G401 (cell line): ENCODE measurements at regions not wholly inside any gene's neighbourhood (a gene's known extent, or its start where the extent isn't known, plus 50 kb on each side); places are given as distances from the start of the nearest gene placed in this dataset.
A peak's percentile ranks its signal among the peaks of the same experiment; 100 is the strongest.

ENCODE experiments used
- DNase-seq: peaks from one replicate; pipeline ENCODE4 v3.0.0-alpha.2; 2015; ENCODE audit warnings: low spot score
- in situ Hi-C: cut with HindIII; loops from 2 replicates; pipeline ENCODE4 v1.10.0; 2016; ENCODE audit warnings: low sequenced_read_pairs, mixed read lengths

DNA sequence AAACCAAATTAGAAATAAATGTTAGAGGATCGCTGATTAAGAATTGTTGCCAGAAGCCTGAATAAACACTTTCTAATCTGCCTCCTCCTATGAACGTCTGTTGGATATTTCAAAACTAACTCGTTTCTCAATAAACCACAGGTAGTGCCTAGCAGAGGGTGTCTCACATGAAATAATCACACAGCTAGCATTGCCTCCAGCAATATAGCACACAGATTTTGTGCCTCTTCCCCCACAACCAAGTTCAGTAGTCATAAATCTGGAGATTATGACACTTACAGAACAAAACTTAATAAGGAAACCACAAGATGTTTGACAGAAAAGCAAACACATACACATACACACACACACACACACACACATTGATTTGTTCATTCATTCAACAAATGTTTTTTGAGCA lies 173.2 kb upstream of the CDH10 start:
- DNase-seq: no peak
- in situ Hi-C loops: no loop called here

DNA sequence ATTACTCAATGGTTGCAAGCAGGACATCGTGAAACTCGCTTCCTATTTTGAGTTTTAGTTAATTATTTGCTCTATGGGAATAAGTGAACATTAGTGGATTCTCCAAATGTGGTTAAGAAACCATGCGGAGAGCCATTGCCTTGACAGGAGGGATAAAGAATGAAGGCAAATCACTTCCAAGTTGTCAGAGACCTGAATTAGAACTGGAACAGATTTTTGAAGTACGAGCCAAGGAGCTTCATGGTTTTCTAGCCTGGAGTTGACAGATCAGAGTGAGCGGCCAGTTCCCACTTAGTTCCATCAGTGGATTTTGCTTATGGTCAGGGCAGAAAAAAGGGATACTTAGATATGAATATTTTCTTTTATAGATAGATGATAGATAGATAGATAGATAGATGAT lies 171.4 kb upstream of the CDH10 start:
- in situ Hi-C loops: no loop called here
- peak; percentile 87 for DNase-seq

DNA sequence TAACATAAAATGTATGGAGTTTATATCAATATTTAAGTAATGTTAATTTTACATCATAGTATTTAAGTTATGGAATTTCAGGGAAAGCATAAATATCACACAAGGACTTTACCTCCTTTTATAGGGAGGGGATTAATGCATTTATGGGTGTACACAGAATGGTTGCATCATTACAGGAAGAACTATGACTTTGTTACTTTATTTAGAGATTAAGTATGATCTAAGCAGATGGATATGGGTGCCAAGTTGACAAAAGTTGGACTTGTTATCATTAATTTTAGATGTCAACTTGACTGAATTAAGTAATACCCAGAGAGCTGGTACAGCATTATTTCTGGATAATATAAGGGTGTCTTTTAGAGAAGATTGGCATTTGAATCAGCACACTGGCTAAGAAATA lies 160.5 kb upstream of the CDH10 start:
- DNase-seq: no peak
- in situ Hi-C loops: no loop called here

DNA sequence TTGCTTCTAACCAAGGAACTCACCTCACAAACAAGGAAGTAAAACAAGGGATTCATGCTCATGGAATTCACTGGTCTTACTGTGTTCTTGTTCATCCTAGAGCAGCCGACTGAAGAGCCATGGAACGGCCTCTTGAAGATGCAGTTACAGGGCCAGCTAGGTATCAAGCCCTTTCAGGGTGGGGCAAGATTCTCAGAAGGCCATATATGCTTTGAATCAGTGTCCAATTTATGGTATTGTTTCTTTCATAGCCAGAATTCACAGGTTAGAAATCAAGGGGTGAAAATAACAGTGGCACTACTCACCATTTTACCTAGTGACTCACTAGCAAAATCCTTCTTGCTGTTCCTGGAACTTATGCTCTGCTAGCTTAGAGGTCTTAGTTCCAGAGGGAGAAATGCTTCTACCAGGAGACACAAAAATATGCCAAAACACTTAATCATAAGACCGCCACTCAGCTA lies 159.5 kb upstream of the CDH10 start:
- in situ Hi-C loops: no loop called here
- no peak for DNase-seq

DNA sequence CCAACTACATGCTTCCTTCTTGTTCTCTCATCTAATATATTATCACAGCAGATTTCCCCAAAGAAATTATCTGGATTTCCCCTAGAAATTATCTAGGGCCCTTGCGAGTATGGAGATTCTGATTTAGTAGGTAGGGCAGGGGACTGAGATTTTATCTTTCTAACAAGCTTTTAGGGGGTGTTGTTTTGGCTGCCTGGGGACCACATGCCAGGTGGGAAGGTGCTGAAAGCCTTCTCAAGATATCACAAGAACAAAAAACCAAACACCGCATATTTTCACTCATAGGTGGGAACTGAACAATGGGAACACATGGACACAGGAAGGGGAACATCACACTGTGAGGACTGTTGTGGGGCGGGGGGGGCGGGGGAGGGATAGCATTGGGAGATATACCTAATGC lies 146.5 kb upstream of the CDH10 start:
- DNase-seq: no peak
- in situ Hi-C loops: no loop called here

DNA sequence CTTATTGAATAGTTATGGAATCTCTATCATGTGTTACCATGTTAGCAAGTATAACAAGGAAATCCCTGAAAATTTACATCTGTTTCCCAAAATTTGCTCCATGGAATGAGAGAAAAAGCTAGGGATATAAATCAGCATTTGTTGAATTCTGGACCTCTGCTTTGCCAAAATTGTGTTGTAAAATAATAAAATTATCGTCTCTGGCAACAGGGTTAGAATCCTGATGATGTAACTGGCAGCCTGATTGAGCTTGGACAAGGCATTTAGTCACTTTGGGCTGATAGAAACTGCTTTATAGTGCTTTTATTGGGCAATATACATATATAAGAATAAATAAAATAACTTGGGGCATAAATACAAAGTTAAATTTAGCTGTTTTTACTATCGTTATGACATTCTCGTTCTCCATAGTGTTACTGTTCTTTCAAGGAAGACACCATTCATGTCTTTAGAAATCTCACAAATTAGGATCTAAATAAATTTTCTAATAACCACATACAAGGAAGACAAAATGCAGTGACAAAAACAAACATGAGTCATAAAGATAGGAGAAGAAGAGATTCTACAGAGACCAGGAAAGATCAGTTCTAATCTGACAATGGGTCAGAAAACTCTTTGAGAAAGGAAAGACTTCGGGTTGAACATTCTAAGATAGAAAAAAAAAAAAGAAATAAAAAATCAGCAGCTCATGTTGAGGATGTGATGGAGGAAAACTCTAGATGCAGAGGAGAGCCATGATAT lies 145.0 kb upstream of the CDH10 start:
- no peak for DNase-seq
- in situ Hi-C loops: no loop called here

DNA sequence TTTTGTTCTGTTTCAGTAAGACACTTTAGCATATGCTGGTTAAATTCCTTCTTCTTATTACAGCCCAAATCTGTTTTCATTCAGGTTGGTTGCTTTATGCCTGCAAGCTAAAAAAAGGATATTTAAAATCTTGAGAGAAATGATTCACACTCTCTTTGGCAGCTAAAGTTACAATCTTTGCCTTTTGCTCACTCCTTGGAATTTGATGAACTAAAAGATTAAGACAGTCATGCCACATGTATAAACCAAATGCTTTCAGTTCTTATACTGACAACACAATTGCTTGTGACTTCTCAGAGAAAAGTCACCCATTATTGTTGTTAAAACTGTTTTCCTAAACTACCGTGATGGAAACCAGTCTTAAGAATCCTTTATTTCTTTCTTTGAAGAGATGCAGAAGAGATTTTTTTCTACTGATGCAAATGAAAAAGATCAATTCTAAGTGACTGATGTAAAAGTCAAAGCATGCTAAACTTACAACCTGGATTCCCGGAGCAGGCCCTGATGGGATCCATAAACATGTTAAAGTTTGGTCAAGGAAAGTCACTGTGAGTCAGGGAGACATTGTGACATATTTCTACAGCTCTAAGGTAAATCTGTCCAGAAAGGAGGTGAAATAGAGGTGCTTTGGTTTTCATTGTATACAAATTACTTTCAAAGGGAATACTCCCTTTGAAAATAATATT lies 144.2 kb upstream of the CDH10 start:
- in situ Hi-C loops: no loop called here
- no peak for DNase-seq

DNA sequence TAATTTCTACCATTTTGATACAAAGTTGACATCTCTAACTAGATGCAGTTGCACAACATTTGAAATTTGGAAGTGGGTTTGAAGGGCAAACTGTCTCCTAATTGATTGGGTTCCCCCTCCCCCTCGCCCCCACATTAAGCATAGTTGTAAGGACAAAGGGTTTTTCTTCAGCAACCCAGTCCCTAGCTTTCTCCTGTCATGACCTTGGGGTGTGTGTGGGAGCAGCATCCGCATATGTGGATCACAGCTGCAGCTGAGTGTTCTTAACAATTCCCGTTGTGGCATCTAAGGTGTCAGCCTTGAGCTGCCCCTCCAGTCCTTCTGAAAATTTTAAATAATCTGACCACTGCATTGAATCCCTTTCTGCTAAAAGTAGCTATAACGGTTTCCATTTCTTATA lies 141.3 kb upstream of the CDH10 start:
- no peak for DNase-seq
- in situ Hi-C loops: no loop called here

DNA sequence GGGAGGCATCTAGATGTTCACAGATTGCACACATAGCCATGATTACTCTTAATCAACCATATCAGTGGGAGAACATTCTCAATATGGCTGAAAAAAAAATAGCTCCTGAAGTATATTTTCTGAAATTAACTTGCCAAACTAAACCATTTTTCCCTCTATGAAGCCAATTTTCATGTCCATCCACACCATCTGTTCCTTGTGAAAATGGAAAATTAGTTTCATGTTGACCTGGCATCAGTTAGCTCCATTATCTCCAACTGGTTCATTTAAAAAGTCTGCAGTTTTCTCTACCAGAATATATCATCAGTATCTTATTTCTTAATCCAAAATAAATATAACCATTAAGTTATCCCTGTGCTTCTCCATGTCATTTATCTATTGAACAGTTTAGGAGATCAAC lies 138.8 kb upstream of the CDH10 start:
- in situ Hi-C loops: no loop called here
- DNase-seq: peak; percentile 78

DNA sequence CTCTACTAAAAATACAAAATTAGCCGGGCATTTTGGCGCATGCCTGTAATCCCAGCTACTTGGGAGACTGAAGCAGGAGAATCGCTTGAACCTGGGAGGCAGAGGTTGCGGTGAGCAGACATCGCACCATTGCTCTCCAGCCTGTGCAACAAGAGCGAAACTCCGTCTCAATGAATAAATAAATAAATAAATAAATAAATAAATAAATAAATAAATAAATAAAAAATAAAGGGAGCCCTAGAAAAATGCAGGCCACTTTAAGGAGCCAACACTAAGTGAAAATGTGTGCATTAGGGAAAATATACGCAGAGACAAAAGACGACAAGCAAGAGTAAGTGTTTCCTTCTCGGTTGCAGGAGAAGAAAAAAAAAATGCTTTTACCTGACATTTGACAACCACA lies 132.6 kb upstream of the CDH10 start:
- no peak for DNase-seq
- in situ Hi-C loops: no loop called here

DNA sequence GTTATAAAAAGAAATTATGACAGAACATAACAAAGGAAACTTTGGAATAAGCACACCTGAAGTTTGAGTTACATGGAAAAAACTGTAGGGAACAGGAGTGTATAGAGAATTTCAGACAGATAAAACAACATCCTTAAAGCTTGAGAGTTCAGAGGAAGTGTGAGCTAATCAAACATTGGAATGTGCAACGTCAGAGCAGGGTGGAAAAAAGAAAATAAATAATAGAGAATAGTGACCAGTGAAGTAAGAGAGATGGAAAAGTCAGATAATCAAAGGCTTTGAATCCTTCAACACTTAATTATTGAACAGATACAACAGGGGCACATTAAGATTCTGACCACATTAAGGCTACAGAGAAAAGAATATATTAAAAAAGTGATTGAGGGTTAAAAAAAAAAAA lies 128.5 kb upstream of the CDH10 start:
- in situ Hi-C loops: no loop called here
- no peak for DNase-seq

DNA sequence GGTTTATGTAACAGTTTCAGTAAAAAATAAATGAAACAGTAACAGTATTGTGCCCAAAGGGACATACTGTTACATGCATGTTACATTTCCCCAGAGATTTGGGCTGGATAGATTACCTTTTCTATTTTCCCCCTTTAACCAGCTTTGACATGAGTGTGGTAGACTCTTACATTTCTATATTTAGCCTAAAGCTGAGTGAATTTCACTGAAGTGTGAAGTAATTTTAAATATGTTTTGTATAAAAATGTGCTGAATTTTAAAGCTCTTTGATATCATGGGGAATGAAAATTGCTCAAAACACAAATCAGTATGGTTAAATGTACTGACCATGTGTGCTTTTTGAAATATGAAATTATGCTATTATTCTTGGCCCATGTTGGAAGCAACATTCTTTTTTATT lies 122.3 kb upstream of the CDH10 start:
- DNase-seq: no peak
- in situ Hi-C loops: no loop called here

DNA sequence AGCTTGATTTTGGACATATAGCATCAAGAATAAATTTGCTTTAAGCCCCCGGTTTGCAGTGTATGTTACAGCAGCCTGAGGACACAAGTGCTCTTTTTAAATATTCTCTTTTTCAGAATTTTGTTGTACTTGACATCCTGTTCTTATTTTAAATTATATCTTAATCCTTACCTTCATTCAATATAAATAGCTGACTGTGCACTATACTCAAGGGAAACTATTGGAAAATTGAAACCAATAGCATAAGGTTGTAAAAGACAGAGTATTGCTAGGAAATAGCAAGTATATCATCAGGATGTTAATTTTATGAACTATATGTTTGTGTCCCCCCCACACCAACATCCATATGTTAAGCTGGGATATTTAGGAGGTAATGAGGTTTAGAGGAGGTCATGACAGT lies 120.4 kb upstream of the CDH10 start:
- in situ Hi-C loops: no loop called here

DNA sequence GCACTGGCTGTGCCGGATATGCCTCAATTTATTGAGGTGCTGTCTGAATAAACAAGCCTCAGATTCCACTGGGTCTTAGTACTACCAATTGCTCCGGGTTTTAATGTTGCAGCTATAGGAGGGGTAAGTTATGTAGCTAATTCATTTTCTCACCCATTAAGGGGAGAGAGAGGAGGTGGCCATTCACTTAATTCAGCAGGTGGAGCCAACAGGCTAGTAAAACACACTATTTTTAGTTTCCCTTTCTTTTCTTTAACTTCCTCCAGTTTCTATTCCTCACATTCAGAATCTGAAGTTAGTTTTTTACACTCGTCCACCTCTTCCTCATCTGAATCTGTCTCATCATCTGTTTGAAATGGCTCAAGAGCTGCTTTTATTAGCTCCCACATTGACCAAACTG lies 105.6 kb upstream of the CDH10 start:
- in situ Hi-C loops: no loop called here

More for the DNA sequence above, 120.4 kb upstream of the CDH10 start:
- DNase-seq: no peak

DNA sequence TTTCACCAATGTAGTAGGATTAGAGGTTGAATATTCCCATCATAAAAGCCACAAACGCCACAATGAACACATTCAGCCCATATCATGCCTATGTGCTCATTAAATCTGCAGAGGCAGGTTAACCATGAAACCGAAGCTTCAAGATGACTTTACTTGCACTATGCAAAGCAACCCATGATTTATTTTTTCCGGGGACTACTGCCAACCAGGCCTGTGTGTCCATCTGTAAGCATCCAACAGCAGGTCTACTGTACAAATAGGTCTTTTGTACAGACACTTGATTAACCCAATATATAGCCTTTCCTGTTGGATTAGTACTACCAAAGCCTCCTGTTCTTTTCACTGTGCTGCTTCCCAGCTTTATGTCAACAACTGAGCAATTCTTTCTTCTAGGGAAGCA lies 104.9 kb upstream of the CDH10 start:
- DNase-seq: no peak
- in situ Hi-C loops: no loop called here

More for the DNA sequence above, 105.6 kb upstream of the CDH10 start:
- no peak for DNase-seq

DNA sequence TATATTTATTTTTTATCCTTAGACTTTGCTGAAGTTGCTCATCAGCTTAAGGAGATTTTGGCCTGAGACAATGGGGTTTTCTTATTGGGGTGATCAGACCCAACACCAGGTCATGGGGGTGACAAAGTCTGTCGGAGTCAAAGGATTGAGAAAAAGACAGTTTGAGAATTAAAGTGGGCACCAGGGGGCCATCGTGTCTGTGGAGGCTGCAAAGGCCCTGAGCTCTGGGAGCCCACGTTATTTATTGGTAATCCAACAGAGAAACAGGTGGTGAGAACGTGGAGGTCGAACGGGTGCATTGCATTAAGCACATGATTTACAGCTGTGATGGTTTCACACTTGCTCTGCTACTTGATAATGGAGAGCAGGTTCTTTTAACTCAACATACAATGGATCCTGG lies 102.5 kb upstream of the CDH10 start:
- in situ Hi-C loops: no loop called here
- DNase-seq: no peak

DNA sequence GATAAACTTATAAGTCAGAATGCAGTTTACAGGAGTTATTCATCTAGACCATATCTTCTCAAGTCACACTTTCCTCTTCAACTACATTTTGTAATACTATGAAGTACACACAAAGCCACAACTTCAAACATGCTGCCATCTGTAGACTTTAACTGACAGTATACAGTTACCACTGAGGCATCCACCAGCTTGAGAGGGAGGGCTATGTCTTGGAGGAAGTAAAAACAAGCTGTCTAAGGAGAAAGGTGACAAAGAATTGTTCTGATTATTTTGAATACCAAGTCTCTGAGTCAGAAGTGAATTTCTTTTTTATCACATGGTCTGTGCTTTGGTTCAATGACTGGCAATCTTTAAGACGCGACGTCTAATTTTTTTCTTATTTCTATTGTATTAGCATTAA lies 97.6 kb upstream of the CDH10 start:
- in situ Hi-C loops: no loop called here

DNA sequence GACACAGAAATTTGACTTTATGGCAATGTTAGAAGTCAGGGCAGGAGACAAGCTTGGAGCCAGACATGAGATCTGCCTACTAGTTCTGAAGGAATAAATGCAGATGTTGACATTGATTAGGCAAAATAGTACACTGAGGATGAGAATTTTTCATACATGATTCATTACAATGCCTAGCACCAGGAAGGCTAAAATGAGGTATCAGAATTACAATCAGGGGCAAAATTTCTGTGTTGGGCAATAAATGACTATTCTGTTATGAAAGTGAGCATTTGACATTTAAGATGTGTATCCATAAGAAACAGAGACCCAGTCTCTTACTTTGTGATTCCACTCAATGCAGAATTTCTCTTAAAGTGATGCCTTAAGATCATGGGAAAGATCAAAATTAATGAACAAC lies 92.4 kb upstream of the CDH10 start:
- DNase-seq: no peak
- in situ Hi-C loops: no loop called here

More for the DNA sequence above, 97.6 kb upstream of the CDH10 start:
- no peak for DNase-seq

DNA sequence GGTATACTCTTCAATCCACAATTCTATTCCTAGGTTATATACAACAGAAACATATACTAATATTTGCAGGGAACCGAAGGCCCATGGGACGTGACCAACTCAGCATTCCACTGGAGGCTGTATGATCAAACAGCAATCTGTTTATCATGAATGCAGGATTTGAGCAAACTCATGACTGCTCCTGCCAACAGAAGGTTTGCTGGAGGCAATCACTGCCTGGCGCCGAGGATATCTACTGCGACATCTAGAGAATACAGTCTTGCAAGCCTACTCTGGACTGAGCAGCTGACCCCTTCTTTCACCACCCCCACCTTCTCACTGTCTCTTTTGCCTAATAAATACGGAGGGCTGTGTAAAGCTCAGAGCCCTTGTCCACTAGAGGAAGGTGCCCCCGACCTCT lies 90.5 kb upstream of the CDH10 start:
- DNase-seq: no peak
- in situ Hi-C loops: no loop called here

DNA sequence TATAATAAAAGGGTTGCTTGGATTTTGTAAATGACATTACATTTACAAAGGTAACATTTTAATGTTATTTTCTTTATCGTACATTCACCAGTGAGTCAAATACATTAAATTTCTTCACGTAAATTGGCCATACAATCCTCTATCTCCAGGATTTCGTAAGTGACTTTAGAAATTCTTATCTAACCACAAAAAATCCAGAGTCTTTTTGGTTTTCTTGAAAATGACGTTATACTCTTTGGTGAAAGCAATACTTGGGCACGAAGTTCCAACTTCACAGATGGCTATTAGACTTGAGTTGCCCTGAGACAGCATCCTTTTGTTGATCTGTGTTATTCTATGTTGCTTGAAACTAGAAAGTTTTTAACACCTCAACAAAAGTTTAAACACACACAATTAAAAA lies 87.4 kb upstream of the CDH10 start:
- in situ Hi-C loops: no loop called here
- DNase-seq: no peak

DNA sequence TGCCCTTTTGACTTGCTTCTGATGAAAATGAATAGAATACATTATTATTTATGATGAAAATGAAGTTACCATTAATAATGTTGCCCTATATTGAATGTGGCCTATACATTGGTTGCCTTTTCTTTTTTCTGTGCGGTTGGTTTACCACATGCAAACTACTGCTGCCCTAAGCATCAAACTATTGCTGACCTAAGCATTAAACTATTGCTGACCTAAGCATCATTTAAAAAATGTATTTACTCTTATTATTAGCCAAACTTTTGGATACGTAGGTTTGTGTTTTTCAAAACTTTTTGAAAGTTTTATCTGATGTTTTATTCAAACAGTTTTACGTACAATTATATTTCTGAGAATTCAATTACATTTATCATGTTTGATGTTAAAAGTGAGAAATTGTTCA lies 76.0 kb upstream of the CDH10 start:
- no peak for DNase-seq
- in situ Hi-C loops: no loop called here
